GM23248 (cell line): ENCODE measurements at regions not wholly inside any gene's neighbourhood (a gene's known extent, or its start where the extent isn't known, plus 50 kb on each side); places are given as distances from the start of the nearest gene placed in this dataset.

Source experiments
- DNase-seq: peaks from one replicate; pipeline ENCODE4 v3.0.0-alpha.2; 2015
- H2AFZ ChIP-seq: fragments of 200-600 bp; sonication (generic); 2 replicates; pipeline ENCODE4 v1.6.1; 2016; ENCODE audit warnings: antibody characterized with exemption
- H3F3A ChIP-seq: fragments of 200-600 bp; sonication (generic); 2 replicates; pipeline ENCODE4 v1.6.1; 2016; ENCODE audit warnings: mild to moderate bottlenecking, antibody characterized with exemption, mixed run types; ENCODE audit not compliant: insufficient read depth
- H3K27ac ChIP-seq: fragments of 200-600 bp; sonication (generic); 2 replicates; pipeline ENCODE4 v1.5.1; 2016; ENCODE audit warnings: mild to moderate bottlenecking
- H3K27me3 ChIP-seq: fragments of 200-600 bp; sonication (generic); replicated peaks from 2 replicates; pipeline ENCODE4 v1.6.1; 2016; ENCODE audit warnings: mild to moderate bottlenecking; ENCODE audit not compliant: insufficient read depth
- H3K36me3 ChIP-seq: fragments of 200-600 bp; sonication (generic); 2 replicates; pipeline ENCODE4 v1.6.1; 2016; ENCODE audit warnings: low read depth, mild to moderate bottlenecking
- H3K4me1 ChIP-seq: fragments of 200-600 bp; sonication (generic); 2 replicates; pipeline ENCODE4 v1.6.1; 2016; ENCODE audit warnings: mild to moderate bottlenecking; ENCODE audit not compliant: insufficient read depth
- H3K4me2 ChIP-seq: fragments of 200-600 bp; sonication (generic); one replicate; pipeline ENCODE4 v1.6.1; 2016; ENCODE audit warnings: mild to moderate bottlenecking; ENCODE audit not compliant: unreplicated experiment
- H3K4me3 ChIP-seq: fragments of 200-600 bp; sonication (generic); 2 replicates; pipeline ENCODE4 v1.5.1; 2016; ENCODE audit warnings: mild to moderate bottlenecking
- H3K79me2 ChIP-seq: fragments of 200-600 bp; sonication (generic); 2 replicates; pipeline ENCODE4 v1.6.1; 2016; ENCODE audit warnings: mild to moderate bottlenecking; ENCODE audit not compliant: insufficient read depth
- H3K9ac ChIP-seq: fragments of 200-600 bp; sonication (generic); 2 replicates; pipeline ENCODE4 v1.6.1; 2016; ENCODE audit warnings: mild to moderate bottlenecking
- H3K9me2 ChIP-seq: fragments of 200-600 bp; sonication (generic); 2 replicates; pipeline ENCODE4 v1.6.1; 2016; ENCODE audit warnings: mixed run types, mild to moderate bottlenecking, moderate library complexity; ENCODE audit not compliant: insufficient read depth
- H3K9me3 ChIP-seq: fragments of 200-600 bp; sonication (generic); one replicate; pipeline ENCODE4 v1.6.1; 2017; ENCODE audit warnings: low read depth
- H4K20me1 ChIP-seq: fragments of 200-600 bp; sonication (generic); 2 replicates; pipeline ENCODE4 v1.6.0; 2016; ENCODE audit not compliant: insufficient read depth
- EZH2 ChIP-seq: fragments of 200-600 bp; sonication (generic); IDR thresholded peaks from 2 replicates; pipeline ENCODE4 v1.6.1; 2018; ENCODE audit warnings: antibody characterized with exemption, mild to moderate bottlenecking; ENCODE audit not compliant: insufficient read depth, poor library complexity, severe bottlenecking
- EZH2phosphoT487 ChIP-seq: fragments of 200-600 bp; sonication (generic); IDR thresholded peaks from 2 replicates; pipeline ENCODE4 v1.6.1; 2018; ENCODE audit warnings: antibody characterized with exemption, moderate library complexity, mild to moderate bottlenecking, low read depth; ENCODE audit not compliant: insufficient read depth
- WGBS, 2 experiments: methylation state at CpG; one replicate each; pipeline ENCODE4 v1.1.6; 2015 to 2017; ENCODE audit warnings: low lambda C conversion rate in 2 of 2, low coverage in 1 of 2; ENCODE audit errors: missing lambda C conversion rate in 2 of 2; 5-methylcytosine and 5-hydroxymethylcytosine counted together
- in situ Hi-C: fragments of 300-500 bp; cut with MboI; formaldehyde crosslinking; loops from 2 replicates; pipeline ENCODE4 v1.15.0; 2020

GRCh38 chr6:103699769-103700168 is 1160.0 kb downstream of the HACE1 start:
- no peak for DNase-seq
- H4K20me1 ChIP-seq: no peaks in the 10 kb centered on the region
- no peak overlapping the region for H3K4me3 ChIP-seq
- H3K9ac ChIP-seq: no peak overlapping the region
- H3K79me2 ChIP-seq: no peaks in the 10 kb centered on the region
- no peaks in the 10 kb centered on the region for H3K36me3 ChIP-seq
- no peaks in the 10 kb centered on the region for H3F3A ChIP-seq
- no peak overlapping the region for H2AFZ ChIP-seq
- no peak for TF ChIP-seq EZH2
- TF ChIP-seq EZH2phosphoT487: no peak
- in situ Hi-C loops: no loop called here
- H3K27me3 ChIP-seq: no peaks in the 10 kb centered on the region
- WGBS, 2 experiments: 0% methylated on average over 1 of the region's 1 CpG
- no peak overlapping the region for H3K27ac ChIP-seq
- H3K9me3 ChIP-seq: no peaks in the 10 kb centered on the region
- no peak overlapping the region for H3K4me2 ChIP-seq
- H3K4me1 ChIP-seq: no peaks in the 10 kb centered on the region
- no peaks in the 10 kb centered on the region for H3K9me2 ChIP-seq

- Histone ChIP-seq H3K9me3 (no peaks in the 10 kb centered on the region), H3K27ac (no peak overlapping the region), H3K9ac (no peak overlapping the region), H3K4me3 (no peak overlapping the region), H3K36me3 (no peaks in the 10 kb centered on the region), H3K4me2 (no peak overlapping the region), H3F3A (no peaks in the 10 kb centered on the region), H2AFZ (no peak overlapping the region), H3K4me1 (no peaks in the 10 kb centered on the region), H3K27me3 (no peaks in the 10 kb centered on the region), H4K20me1 (no peaks in the 10 kb centered on the region), H3K79me2 (no peaks in the 10 kb centered on the region), H3K9me2 (no peaks in the 10 kb centered on the region)
- in situ Hi-C loops: no loop called here
- no peak for DNase-seq
- 0 to 2% methylated on average over 2 of the region's 2 CpGs for WGBS, 2 experiments
- no peak for TF ChIP-seq EZH2phosphoT487
Measured at GRCh38 chr6:103687430-103687829, 1172.3 kb downstream of the HACE1 start.

- no peak overlapping the region for H3K4me3 ChIP-seq
- H3K27ac ChIP-seq: no peak overlapping the region
Measured at GRCh38 chr6:103680116-103680515, 1179.6 kb downstream of the HACE1 start.

GRCh38 chr6:103677290-103677689 is 1182.4 kb downstream of the HACE1 start:
- no peak overlapping the region for H3K9ac ChIP-seq
- no peak overlapping the region for H3K4me3 ChIP-seq
- no peaks in the 10 kb centered on the region for H3K36me3 ChIP-seq
- no peak for TF ChIP-seq EZH2phosphoT487
- TF ChIP-seq EZH2: no peak
- H3K4me1 ChIP-seq: no peaks in the 10 kb centered on the region
- H3K27me3 ChIP-seq: no peaks in the 10 kb centered on the region
- H3K4me2 ChIP-seq: no peak overlapping the region
- H3K9me3 ChIP-seq: no peaks in the 10 kb centered on the region
- in situ Hi-C loops: no loop called here
- H3K79me2 ChIP-seq: no peaks in the 10 kb centered on the region
- no peaks in the 10 kb centered on the region for H3F3A ChIP-seq
- H3K9me2 ChIP-seq: no peaks in the 10 kb centered on the region
- H4K20me1 ChIP-seq: no peaks in the 10 kb centered on the region
- DNase-seq: no peak
- no peak overlapping the region for H2AFZ ChIP-seq
- no peak overlapping the region for H3K27ac ChIP-seq
- 28 to 30% methylated on average over 12 of the region's 12 CpGs for WGBS, 2 experiments

More at GRCh38 chr6:103680116-103680515, 1179.6 kb downstream of the HACE1 start:
- Histone ChIP-seq H3K9me2 (no peaks in the 10 kb centered on the region), H3K4me2 (no peak overlapping the region), H3F3A (no peaks in the 10 kb centered on the region), H3K36me3 (no peaks in the 10 kb centered on the region), H2AFZ (no peak overlapping the region), H3K79me2 (no peaks in the 10 kb centered on the region), H3K9me3 (no peaks in the 10 kb centered on the region), H3K4me1 (no peaks in the 10 kb centered on the region), H3K27me3 (no peaks in the 10 kb centered on the region), H4K20me1 (no peaks in the 10 kb centered on the region), H3K9ac (no peak overlapping the region)
- no peak for TF ChIP-seq EZH2phosphoT487
- TF ChIP-seq EZH2: no peak
- WGBS, 2 experiments: 0% methylated on average over 1 of the region's 1 CpG
- in situ Hi-C loops: no loop called here
- DNase-seq: no peak

GRCh38 chr6:103675807-103676406 is 1183.8 kb downstream of the HACE1 start:
- 4 to 5% methylated on average over 1 of the region's 1 CpG for WGBS, 2 experiments
- no peak overlapping the region for H3K4me2 ChIP-seq
- H3K79me2 ChIP-seq: no peaks in the 10 kb centered on the region
- TF ChIP-seq EZH2: no peak
- no peak overlapping the region for H2AFZ ChIP-seq
- no peaks in the 10 kb centered on the region for H3K27me3 ChIP-seq
- no peaks in the 10 kb centered on the region for H3K36me3 ChIP-seq
- H3K27ac ChIP-seq: no peak overlapping the region
- DNase-seq: no peak
- no peaks in the 10 kb centered on the region for H3K9me2 ChIP-seq
- no peak overlapping the region for H3K9ac ChIP-seq
- no peak overlapping the region for H3K4me3 ChIP-seq
- in situ Hi-C loops: no loop called here
- H4K20me1 ChIP-seq: no peaks in the 10 kb centered on the region
- no peaks in the 10 kb centered on the region for H3K4me1 ChIP-seq
- no peaks in the 10 kb centered on the region for H3F3A ChIP-seq
- H3K9me3 ChIP-seq: no peaks in the 10 kb centered on the region
